HG03442 (cell line): ENCODE measurements at regions not wholly inside any gene's neighbourhood (a gene's known extent, or its start where the extent isn't known, plus 50 kb on each side); places are given as distances from the start of the nearest gene placed in this dataset.

ENCODE experiments used
- ATAC-seq: cut with Tn5 transposase; IDR thresholded peaks from one replicate; pipeline ENCODE4 v1.9.1; 2021; ENCODE audit warnings: mild to moderate bottlenecking, moderate library complexity; ENCODE audit not compliant: unreplicated experiment

DNA sequence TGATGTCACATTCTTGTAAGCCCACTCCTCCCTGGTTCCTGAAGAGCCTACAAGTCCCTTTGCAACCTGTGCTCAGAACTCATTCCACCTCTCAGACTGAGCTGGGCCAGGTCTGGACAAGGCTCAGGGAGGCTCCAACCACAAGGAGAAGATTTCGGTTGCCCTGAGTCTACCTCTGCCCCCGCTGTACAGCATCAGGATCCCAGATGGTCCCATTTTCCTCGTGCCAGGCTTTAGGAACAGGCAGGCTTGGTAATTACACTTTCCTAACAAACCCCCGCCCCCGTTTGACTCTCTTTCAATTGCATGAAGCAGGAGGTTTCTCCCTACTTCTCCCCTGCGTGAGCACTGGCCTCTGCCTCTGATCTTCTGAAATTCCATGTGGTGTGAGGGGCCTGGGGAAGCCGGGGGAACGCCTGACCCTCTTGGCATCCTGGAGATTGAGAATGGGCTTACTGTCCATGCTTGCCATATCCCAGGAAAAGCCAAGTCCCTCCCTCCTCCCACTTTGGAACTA, 86.9 kb upstream of the CTNNA1 start:
- ATAC-seq: no peak

DNA sequence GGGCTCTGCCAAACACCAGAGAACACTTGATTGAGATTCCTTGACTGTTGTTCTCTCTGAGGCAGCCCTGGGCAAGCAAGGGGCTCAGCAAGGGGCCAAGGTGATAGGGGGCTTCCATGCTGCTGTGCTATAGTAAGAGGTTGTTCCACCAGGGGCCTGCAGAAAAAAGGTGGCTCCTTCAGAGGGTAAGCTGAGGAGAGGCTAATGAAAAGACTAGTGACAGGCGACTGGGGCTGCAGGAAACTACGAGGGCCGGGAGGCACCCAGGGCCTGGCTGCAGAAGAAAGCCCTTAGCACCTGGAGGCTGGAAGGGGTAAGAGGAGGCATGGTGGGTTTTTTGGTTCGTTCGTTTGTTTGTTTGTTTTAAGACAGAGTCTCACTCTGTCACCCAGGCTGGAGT, 88.0 kb upstream of the CTNNA1 start:
- no peak for ATAC-seq

DNA sequence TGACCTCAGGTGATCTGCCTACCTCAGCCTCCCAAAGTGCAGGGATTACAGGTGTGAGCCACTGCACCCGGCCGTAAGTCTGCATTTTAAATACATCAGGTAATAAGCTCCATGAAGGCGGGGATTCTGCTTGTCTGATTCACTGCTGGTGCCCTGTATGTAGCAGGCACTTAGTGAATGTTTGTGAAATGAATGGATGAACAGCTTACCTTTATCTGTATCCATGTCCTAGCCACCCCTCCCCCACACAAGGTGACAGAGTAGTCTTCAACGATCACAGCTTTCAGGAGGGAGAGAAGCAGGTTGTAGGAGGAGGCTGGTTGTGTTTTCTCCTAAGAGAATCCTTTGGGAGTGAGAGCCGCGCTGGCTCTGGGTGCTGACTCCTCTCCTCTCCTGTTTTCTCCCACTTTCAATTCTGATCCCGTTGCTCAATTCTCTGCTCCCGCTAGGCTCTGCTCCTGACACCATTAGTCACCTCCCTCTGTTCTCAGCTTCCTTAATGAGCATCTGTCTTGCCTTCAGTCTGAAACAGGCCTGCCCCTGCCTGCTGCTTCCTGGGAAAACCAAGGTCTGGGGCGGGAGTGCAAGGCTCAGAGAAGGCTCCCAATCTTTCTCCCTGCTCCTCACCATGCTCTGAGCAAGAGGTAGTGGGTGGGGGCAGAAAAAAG, 88.8 kb upstream of the CTNNA1 start:
- ATAC-seq: no peak

DNA sequence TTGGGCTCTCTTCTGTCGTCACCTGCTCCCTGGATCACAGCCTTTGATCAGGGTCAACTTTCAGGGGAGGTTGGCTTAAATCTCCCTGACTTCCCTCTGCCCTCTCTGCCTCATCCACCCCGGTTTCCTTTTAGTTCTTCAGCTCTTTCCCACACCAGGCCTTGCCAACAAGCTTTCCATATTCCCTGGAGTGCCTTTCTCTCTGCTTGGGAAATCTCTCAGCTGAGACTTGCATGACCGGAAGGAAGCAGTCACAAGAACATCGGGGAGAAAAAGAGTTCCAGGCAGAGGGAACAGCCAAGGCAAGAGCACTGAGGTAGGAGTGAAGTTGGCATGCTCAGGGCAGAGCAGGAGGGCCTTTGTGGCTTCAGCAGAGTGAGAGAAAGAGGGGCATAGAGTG, 88.4 kb upstream of the HSPA9 start:
- no peak for ATAC-seq

DNA sequence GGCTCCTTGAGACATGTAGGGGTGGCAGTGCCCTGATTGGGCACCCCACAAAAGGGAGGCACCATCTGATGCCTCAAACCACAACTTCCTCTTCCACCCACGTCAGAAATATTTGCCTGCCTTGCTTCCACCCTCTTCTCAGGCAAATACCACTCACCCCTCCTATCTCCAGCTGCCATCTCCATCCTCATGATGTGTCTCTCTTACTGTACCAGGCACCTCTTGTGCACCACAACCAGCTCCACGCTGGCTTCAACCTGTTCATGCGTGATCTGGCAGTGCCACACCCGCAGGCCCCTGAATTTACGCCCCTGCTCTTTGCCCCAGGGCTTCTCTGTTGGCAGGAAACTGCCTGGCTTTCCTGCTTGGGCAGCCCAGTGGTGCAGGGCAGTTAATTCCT, 87.8 kb upstream of the HSPA9 start:
- no peak for ATAC-seq

DNA sequence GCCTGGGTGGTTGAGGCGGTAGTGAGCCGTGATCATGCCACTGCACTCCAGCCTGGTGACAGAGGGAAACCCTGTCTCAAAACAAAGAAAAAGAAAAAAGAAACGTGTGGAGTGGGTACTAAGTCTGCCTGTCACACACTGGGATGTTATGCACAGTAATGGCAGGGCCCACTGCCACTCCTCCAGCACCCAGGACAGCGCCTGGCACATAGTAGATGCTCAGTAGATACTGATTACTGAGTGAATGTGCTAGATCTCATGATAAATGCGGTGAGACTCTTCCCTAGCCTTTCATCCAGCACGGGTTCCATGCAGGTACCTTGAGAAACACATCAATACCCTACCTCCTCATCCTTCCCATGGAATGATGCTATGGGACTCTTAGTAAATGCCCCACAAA, 87.4 kb upstream of the HSPA9 start:
- no peak for ATAC-seq

DNA sequence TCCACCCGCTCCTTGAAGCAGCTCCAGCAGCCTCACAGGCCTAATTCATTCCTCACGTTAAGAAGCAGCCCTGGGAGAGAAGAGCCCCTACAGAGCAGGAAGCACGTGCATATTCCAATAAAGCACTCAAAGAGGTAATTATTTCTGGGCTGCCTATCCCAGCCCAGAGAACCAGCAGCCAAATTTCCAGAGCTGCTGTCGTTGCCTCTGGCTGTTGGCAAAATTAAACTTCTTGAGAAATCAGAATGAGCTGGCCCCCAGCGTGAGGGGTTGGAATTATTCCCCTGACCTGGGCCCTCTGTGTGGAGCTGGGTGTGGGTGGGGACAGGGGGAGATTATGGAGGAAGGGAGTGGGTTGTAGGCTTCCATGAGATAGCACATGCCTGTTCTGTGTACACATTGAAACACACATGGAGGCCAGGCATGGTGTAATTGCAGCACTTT, 86.8 kb upstream of the HSPA9 start:
- no peak for ATAC-seq

DNA sequence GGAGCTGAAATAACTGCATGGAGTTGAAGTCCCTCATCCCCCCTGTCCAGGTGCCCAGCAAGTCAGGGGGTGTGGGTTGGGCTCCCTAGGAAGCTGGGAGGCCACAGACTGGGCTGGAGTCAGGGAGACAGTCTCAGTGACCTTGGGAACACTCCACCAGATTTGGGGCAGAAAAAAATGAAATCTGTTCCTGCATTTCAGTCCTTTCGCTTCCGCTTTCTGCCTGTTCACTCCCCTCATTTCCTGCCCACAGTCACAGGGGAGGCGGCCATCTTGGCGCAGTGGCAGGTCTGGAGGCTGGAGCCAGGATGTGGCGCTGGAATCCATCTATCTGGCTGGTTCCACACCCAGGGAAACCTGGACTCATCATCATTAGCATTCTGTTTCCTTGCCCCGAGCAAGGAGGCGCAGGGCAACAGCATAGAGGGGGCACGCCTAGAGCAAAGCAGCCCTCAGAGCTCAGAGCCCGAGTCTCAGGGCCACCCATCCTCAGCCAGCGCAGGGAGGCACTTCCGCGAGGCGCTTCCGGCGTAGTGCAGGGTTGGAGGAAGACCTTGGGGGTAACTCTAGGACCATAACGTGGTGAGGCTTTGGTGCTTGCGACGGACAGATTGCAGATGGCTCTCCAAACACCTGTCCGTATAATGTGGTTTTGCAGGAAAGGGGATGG, 86.2 kb upstream of the HSPA9 start:
- no peak for ATAC-seq

DNA sequence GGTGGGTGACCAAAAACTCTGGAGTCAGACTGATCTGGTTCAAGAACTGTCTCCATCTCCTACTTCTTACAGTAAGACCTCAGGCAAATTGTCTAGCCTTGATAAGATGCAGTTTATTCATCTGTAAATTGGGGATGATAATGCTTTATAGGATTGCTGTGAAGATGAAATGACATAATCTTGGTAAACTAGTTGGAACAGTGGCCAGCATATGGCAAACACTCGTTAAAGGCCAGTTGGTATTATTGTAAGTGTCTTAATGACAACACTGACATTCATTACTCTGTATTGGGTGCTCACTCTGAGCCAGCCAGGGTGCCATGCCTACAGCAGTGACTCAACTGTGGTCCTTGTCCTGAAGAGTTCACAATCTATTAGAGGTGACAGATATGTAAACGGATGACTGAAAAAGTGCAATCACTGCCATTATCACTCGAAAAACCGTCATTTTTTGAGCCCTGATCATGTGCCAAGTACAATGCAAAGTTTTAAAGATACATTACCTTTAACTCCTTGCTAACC, 84.9 kb upstream of the HSPA9 start:
- no peak for ATAC-seq

DNA sequence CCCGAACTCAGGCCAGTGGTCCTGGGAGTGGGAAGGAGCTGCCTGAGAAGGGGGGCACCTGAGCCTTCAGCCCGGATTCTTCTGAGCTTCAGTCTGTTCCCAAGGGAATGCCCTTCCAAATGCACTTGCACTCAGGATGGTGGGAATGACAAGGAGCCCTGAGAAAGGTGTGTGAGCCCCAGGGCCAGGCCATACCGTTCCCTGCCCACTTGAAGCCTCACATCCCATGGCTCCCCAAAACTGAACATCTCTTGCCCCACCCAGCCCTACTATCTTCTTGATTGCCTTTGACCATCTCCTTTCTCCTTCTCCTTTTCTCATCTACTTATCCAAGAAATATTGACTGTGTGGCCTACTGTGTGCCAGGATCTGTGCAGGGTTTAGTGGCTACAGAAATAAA, 84.4 kb upstream of the HSPA9 start:
- ATAC-seq: no peak

DNA sequence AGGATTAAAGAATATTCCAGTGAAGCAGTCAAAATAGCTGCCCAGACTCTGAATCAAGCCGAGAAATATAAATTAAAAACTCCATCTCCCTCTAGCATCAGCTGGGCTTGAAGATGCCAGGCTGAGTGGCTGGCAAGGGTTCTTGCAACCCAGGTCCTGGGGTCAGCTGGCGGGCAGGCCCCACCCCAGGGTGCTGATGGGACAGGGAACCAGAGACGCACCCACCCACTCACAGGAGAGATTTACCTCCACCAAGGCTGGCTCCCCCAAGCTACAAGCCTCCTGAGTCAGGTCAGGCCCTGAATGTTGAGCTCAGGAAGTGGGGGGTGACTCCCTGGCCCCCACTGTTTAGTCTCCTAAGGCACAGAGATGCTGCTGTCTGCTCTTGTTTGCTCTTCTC, 83.9 kb upstream of the HSPA9 start:
- no peak for ATAC-seq

DNA sequence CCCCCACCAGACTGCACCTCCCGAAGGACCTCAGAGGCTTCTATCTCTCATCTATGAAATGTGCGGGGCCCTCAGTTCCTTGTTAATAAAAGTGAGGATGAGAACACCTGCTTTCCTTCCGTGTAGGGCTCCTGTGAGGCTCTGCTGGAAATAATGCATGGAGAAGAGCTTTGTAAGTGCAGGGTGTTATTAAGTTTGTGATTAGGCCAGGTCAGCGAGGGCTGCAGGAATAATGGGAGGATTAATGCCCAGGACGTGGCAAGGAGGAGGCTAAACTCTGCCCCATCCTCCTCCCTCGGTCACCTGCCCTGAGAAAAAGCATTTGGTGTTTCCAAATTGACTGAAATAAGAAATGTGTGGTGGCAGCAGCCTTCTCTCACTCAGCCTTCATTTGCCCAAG, 83.5 kb upstream of the HSPA9 start:
- ATAC-seq: no peak

DNA sequence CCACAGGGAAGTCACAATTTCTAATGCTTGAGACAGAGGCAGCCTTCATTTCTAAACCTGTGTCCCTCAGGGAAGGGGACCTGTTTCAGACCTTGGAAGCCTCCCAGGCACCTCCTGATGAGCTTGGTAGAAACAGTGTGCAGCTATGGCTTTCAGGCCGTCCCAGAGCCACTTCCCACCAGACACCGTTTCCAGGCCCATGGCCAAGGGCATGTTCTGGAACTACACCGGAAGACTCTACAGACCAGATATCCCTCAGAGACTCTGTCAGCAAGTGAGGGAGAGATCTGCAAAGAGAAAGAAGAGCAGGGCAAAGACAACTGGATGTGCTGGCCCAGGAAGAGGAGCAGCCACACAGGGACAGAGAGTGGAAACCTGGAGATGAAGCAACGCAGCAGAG, 82.2 kb upstream of the HSPA9 start:
- no peak for ATAC-seq

DNA sequence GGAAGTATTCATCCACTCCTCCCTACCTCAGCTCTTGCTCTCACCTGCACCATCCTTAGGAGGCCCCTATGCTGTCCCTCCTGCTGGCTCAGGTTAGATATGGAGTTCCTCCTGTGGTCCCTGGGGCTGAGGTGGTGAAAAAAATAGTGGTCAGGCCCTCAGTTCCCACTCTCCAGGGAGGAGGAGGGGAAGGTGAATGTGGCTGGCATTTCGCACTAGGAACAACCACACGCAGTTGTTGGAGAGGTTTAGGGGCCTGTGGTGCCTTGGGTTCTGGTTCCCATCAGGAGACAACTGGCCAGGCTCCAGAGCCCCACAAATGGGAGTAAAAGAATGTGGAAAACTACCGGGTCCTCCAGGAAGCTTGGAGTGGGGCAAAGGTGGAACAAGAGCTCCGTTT, 81.7 kb upstream of the HSPA9 start:
- ATAC-seq: no peak

DNA sequence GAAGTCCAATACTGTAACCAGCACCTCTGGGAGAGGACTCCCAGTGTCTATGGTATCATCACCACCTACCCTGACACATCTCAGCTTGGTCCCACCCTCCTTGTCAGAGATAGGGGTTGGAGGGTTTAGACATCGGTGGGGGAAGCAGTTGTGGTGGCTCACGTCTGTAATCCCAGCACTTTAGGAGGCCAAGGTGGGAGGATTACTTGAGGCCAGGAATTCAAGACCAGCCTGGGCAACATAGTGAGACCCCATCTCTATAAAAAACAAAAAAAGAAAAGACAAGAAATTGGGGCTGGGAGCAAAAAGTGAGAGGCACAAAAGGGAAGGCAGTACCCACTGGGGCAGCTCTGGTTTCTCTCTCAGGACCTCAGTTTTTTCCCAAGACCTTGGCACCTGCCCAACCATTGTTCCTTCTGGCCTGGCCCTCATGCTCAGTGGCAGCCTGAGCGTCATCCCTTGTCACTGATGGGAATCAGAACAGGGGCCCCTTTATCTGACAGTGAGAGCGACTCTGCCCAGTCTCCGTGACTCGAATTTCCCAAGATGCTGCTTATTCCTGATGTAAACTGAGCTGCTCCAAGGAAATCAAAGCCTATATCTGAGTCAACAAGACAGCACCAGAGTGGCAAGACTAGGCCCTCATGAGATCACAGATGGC, 80.5 kb upstream of the HSPA9 start:
- no peak for ATAC-seq

DNA sequence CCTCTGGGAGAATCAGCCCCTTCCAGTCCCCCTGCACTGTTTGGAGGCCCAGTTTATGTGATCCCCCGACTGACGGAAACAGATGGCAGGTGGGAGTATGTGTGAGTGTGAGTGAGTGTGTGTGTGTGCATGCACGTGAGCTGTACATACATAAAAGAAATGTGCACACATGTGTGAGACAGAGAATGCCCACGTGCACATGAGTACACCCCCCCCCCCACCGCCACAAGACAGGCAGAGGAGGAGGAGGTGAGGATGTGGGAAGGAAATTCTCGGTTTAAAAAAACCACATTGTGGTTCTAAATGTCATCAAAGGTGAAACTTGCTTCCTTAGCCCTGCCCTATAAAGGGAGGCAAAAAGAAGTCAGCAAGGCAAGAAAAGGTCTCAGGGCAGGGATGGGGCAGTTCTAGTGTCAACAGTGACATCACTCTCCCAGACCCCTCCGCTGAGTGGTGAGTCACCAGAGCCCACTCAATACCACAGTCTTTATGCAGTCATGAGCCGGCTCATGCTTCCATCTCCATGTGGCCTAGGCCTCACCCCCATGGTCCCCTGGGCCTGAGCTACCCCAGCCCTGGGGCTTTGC, 79.2 kb upstream of the HSPA9 start:
- peak; percentile 57 for ATAC-seq

DNA sequence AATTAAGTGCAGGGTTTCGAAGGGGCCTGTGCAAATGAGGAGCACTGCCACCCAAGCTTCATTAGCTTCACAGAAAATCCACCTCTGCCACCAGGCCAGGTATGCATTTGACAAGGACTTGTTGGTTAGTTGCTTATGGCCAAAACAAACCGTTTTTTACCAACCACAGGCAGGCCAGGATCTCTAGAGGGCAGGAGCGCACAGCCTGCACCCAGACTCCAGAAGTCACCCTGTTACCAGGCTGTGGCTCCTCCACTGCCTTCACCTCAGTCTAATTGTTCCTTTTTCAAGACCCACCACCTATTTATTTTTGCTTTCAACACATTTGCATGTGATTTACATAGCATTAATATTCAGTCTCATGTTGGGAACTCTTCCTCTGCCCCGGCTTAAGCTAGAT, 78.3 kb upstream of the HSPA9 start:
- ATAC-seq: no peak

DNA sequence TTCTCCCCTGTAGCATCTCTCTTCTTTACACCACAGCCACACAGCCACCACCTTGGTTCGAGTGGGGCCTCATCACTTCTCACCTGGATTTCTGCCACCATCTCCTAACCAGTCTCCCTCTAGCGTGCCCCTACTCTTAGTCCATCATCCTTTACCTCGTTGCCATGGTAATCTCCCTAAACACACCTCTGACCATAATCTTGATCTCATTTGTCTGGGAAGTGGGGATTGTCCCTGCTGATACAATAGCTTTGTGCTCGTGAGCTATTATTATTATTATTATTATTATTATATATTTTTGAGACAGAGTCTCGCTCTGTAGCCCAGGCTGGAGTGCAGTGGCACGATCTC, 76.5 kb upstream of the HSPA9 start:
- no peak for ATAC-seq

DNA sequence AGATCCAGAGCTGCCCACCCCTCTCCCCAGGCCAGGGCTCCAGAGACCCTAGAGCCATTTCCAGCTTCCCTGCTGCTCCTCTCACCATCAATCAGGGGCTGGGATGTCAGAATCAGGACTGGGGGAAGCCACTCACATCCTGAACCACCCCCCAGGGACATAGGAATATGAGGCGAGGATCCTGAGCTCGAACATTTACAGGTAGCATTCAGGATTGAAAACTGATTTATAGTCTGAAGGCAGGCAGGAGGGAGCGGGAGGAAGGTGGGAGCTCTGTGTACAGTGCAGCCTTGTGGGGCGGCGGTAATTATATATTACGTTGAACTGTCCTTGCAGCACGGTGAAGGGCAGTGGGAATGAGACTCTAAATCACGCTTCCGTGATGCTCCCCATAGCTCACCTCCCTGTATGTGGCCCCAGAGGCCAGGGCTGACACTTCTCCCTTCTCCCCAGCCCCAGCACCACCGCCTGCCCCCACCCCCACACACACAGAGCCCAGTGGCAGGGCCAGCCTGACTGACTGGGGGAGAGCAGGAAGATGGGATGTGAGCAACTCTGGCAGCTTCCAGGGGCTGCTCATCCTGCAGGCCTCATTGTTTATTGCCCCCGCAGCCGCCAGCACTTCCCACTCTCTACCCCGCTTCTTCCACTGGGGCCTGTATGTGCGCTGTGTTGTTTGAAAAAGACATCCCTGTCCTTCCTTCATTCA, 76.0 kb upstream of the HSPA9 start:
- ATAC-seq: no peak

DNA sequence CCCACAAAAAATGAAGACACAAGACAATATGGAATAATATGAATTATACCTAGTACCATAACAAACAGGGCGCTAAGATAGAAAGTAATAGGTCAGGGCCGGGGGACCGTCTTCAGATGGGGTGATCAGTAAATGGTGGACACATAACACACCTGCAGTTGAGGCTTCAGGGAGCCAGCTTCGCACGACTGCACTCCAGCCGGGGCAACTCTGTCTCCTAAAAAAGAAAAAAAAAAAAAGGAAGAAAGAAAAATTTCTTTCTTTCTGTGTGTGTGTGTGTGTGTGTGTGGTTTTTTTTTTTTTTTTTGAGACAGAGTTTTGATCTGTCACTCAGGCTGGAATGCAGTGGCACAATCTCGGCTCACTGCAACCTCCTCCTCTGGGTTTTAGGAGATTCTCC, 75.0 kb upstream of the HSPA9 start:
- no peak for ATAC-seq

DNA sequence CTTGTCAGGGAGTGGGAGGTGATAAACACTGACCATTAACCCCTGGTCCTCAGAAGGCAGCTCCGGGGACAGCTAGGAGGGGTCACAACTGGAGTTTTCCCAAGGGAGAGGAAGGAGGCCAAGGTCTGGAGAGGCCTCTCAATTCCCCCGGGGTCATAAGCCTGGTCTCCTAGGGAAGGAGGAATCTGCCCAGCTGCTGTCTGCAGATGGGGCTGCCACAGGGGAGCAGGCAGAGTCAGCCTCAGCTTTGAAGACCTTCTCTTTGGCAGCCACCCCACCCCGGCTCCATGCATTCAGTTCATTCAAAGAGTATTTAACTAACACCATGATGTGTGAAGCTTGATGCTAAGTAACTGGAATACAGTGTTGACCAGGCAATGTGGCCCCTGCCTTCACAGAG, 74.6 kb upstream of the HSPA9 start:
- no peak for ATAC-seq
